H9 (cell line): ENCODE measurements at regions not wholly inside any gene's neighbourhood (a gene's known extent, or its start where the extent isn't known, plus 50 kb on each side); places are given as distances from the start of the nearest gene placed in this dataset.

ENCODE experiments used
- DNase-seq: peaks from one replicate; pipeline ENCODE4 v3.0.0-alpha.2; 2017
- H2AFZ ChIP-seq: one replicate; pipeline ENCODE4 v1.6.1; 2013; ENCODE audit warnings: mild to moderate bottlenecking, low read length, control low read depth, moderate library complexity
- H2AK5ac ChIP-seq: 2 replicates; pipeline ENCODE4 v1.6.1; 2013; ENCODE audit warnings: low read length, control low read depth, mixed read lengths; ENCODE audit not compliant: insufficient read length
- H2BK120ac ChIP-seq: one replicate; pipeline ENCODE4 v1.6.1; 2013; ENCODE audit warnings: low read depth, mild to moderate bottlenecking, low read length, control low read depth, inconsistent platforms; ENCODE audit not compliant: poor library complexity, severe bottlenecking
- H2BK12ac ChIP-seq: 2 replicates; pipeline ENCODE4 v1.6.1; 2013; ENCODE audit warnings: low read length, control low read depth, mixed read lengths, low read depth; ENCODE audit not compliant: insufficient read length
- H2BK15ac ChIP-seq: 2 replicates; pipeline ENCODE4 v1.6.1; 2013; ENCODE audit warnings: low read depth, low read length, control low read depth
- H2BK20ac ChIP-seq: one replicate; pipeline ENCODE4 v1.6.1; 2013; ENCODE audit warnings: low read depth, mild to moderate bottlenecking, low read length, control low read depth, inconsistent platforms; ENCODE audit not compliant: poor library complexity, severe bottlenecking
- H2BK5ac ChIP-seq: 2 replicates; pipeline ENCODE4 v1.6.1; 2013; ENCODE audit warnings: low read length, control low read depth, mixed read lengths; ENCODE audit not compliant: insufficient read length
- H3K14ac ChIP-seq: 2 replicates; pipeline ENCODE4 v1.6.1; 2013; ENCODE audit warnings: low read length, control low read depth; ENCODE audit not compliant: insufficient read depth
- H3K18ac ChIP-seq: 2 replicates; pipeline ENCODE4 v1.6.1; 2013; ENCODE audit warnings: low read depth, mild to moderate bottlenecking, mixed read lengths, low read length, control low read depth; ENCODE audit not compliant: insufficient read length
- H3K23ac ChIP-seq: 2 replicates; pipeline ENCODE4 v1.6.1; 2013; ENCODE audit warnings: low read length, control low read depth, mixed read lengths, low read depth; ENCODE audit not compliant: insufficient read length
- H3K23me2 ChIP-seq: 2 replicates; pipeline ENCODE4 v1.6.1; 2013; ENCODE audit warnings: low read depth, mild to moderate bottlenecking, mixed read lengths, low read length, control low read depth; ENCODE audit not compliant: insufficient read length, poor library complexity, severe bottlenecking
- H3K27ac ChIP-seq: 2 replicates; pipeline ENCODE4 v1.5.1; 2013; ENCODE audit warnings: low read length, control low read depth, mixed read lengths, low read depth; ENCODE audit not compliant: insufficient read length
- H3K27me3 ChIP-seq: 2 replicates; pipeline ENCODE4 v1.6.1; 2013; ENCODE audit warnings: low read length, control low read depth, inconsistent platforms; ENCODE audit not compliant: insufficient read depth
- H3K4ac ChIP-seq: 2 replicates; pipeline ENCODE4 v1.6.1; 2013; ENCODE audit warnings: low read depth, mild to moderate bottlenecking, control low read depth, inconsistent platforms, low read length, moderate library complexity
- H3K4me1 ChIP-seq: 2 replicates; pipeline ENCODE4 v1.6.1; 2013; ENCODE audit warnings: low read length, control low read depth, inconsistent platforms; ENCODE audit not compliant: insufficient read depth
- H3K4me2 ChIP-seq: 2 replicates; pipeline ENCODE4 v1.6.1; 2013; ENCODE audit warnings: low read length, control low read depth, mixed read lengths; ENCODE audit not compliant: insufficient read length, insufficient read depth
- H3K56ac ChIP-seq: 2 replicates; pipeline ENCODE4 v1.6.1; 2013; ENCODE audit warnings: low read depth, mild to moderate bottlenecking, mixed read lengths, low read length, control low read depth; ENCODE audit not compliant: insufficient read length
- H3K79me1 ChIP-seq: 2 replicates; pipeline ENCODE4 v1.6.1; 2013; ENCODE audit warnings: low read depth, mild to moderate bottlenecking, moderate library complexity, low read length, control low read depth, inconsistent platforms; ENCODE audit not compliant: insufficient read depth, poor library complexity, severe bottlenecking
- H3K79me2 ChIP-seq: 2 replicates; pipeline ENCODE4 v1.6.1; 2013; ENCODE audit warnings: low read length, control low read depth, inconsistent platforms; ENCODE audit not compliant: insufficient read depth
- H3K9ac ChIP-seq: 2 replicates; pipeline ENCODE4 v1.6.1; 2013; ENCODE audit warnings: low read length, control low read depth, mixed read lengths; ENCODE audit not compliant: insufficient read length; ENCODE audit errors: extremely low read depth
- H3K9me3 ChIP-seq: one replicate; pipeline ENCODE4 v1.6.1; 2013; ENCODE audit warnings: low read depth, low read length, inconsistent platforms; ENCODE audit not compliant: control insufficient read depth
- H3T11ph ChIP-seq: one replicate; pipeline ENCODE4 v1.6.1; 2013; ENCODE audit warnings: mild to moderate bottlenecking, low read length, control low read depth, inconsistent platforms
- H4K20me1 ChIP-seq: one replicate; pipeline ENCODE4 v1.6.1; 2013; ENCODE audit not compliant: control insufficient read depth, insufficient read length, insufficient read depth
- H4K5ac ChIP-seq: 2 replicates; pipeline ENCODE4 v1.6.1; 2013; ENCODE audit warnings: low read depth, mild to moderate bottlenecking, mixed read lengths, low read length, control low read depth; ENCODE audit not compliant: insufficient read length
- H4K8ac ChIP-seq: replicated peaks from 2 replicates; pipeline ENCODE4 v1.6.1; 2013; ENCODE audit warnings: low read length, control low read depth, mixed read lengths, low read depth; ENCODE audit not compliant: insufficient read length
- H4K91ac ChIP-seq: 2 replicates; pipeline ENCODE4 v1.6.1; 2013; ENCODE audit warnings: low read depth, mild to moderate bottlenecking, moderate library complexity, mixed read lengths, low read length, control low read depth; ENCODE audit not compliant: insufficient read length
- H3K27ac Mint-ChIP-seq, 3 experiments: 2 replicates in 2 of 3; 3 replicates in 1 of 3; pipeline ENCODE4 v1.8.0; 2020 to 2021; ENCODE audit warnings: mixed read lengths in 3 of 3, mild to moderate bottlenecking in 1 of 3, moderate library complexity in 1 of 3
- H3K27me3 Mint-ChIP-seq: 2 replicates; pipeline ENCODE4 v1.8.0; 2021; ENCODE audit warnings: low read depth, mild to moderate bottlenecking, moderate library complexity, mixed read lengths
- H3K36me3 Mint-ChIP-seq, 3 experiments: 2 replicates in 2 of 3; 3 replicates in 1 of 3; pipeline ENCODE4 v1.8.0; 2020 to 2021; ENCODE audit warnings: low read depth in 3 of 3, mixed read lengths in 3 of 3; ENCODE audit not compliant: insufficient read depth in 1 of 3
- H3K4me1 Mint-ChIP-seq, 2 experiments: 2 replicates each; pipeline ENCODE4 v1.8.0; 2020; ENCODE audit warnings: mixed read lengths in 2 of 2
- H3K4me3 Mint-ChIP-seq, 2 experiments: 2 replicates in 1 of 2; 3 replicates in 1 of 2; pipeline ENCODE4 v1.8.0; 2020 to 2021; ENCODE audit warnings: mild to moderate bottlenecking in 2 of 2, mixed read lengths in 2 of 2, moderate library complexity in 1 of 2
- H3K9me3 Mint-ChIP-seq, 2 experiments: 2 replicates in 1 of 2; 3 replicates in 1 of 2; pipeline ENCODE4 v1.8.0; 2020; ENCODE audit warnings: mild to moderate bottlenecking in 2 of 2, mixed read lengths in 2 of 2, moderate library complexity in 1 of 2
- CTCF ChIP-seq: fragments of 200-600 bp; sonication (generic); conservative IDR thresholded peaks from 3 replicates; pipeline ENCODE4 v1.8.0; 2021; ENCODE audit warnings: antibody characterized with exemption, mild to moderate bottlenecking
- WGBS: extraction: QIAGEN DNeasy Blood & Tissue Kit; methylation state at CpG from one replicate; pipeline ENCODE4 v1.1.7; 2013; ENCODE audit warnings: missing lambda C conversion rate, low lambda C conversion rate, mixed read lengths; ENCODE audit not compliant: insufficient read length; ENCODE audit errors: extremely low coverage; 5-methylcytosine and 5-hydroxymethylcytosine counted together

GRCh38 chr4:141348125-141348524, 127.4 kb downstream of the ZNF330 start:
- H4K8ac ChIP-seq, result no peak overlapping the region
- H3K23ac ChIP-seq, result no peak overlapping the region
- H3K27me3 Mint-ChIP-seq, result no peaks in the 10 kb centered on the region
- no CpG with 5 or more reads among the region's 2 CpGs for WGBS
- no peak overlapping the region for H3K14ac ChIP-seq
- no peak overlapping the region for H2BK5ac ChIP-seq
- no peak overlapping the region for H3K56ac ChIP-seq
- no peak overlapping the region for H2BK12ac ChIP-seq
- H3K9ac ChIP-seq, result no peak overlapping the region
- H2BK120ac ChIP-seq, result no peak overlapping the region
- H3K36me3 Mint-ChIP-seq, result no peaks in the 10 kb centered on the region
- no peaks in the 10 kb centered on the region for H4K20me1 ChIP-seq
- H3K79me2 ChIP-seq, result no peaks in the 10 kb centered on the region
- TF ChIP-seq CTCF, result no peak
- H2AFZ ChIP-seq, result no peak overlapping the region
- H3K4me3 Mint-ChIP-seq, result no peak overlapping the region
- no peak overlapping the region for H3K18ac ChIP-seq
- H3K4ac ChIP-seq, result no peak overlapping the region
- no peak overlapping the region for H2AK5ac ChIP-seq
- H3K9me3 Mint-ChIP-seq, result no peaks in the 10 kb centered on the region; a peak in 1 of 5 replicates
- H3K4me2 ChIP-seq, result no peak overlapping the region
- H4K91ac ChIP-seq, result no peak overlapping the region
- H2BK15ac ChIP-seq, result no peak overlapping the region
- H2BK20ac ChIP-seq, result no peak overlapping the region
- H4K5ac ChIP-seq, result no peak overlapping the region
- H3T11ph ChIP-seq, result no peak overlapping the region
- H3K27me3 ChIP-seq, result no peaks in the 10 kb centered on the region
- H3K4me1 ChIP-seq, result no peaks in the 10 kb centered on the region; the same call in 1 of the 2 replicates
- no peak overlapping the region for H3K27ac ChIP-seq
- H3K79me1 ChIP-seq, result no peaks in the 10 kb centered on the region
- no peaks in the 10 kb centered on the region for H3K23me2 ChIP-seq
- DNase-seq, result no peak
- H3K27ac Mint-ChIP-seq, result no peak overlapping the region
- H3K4me1 Mint-ChIP-seq, result peaks cover 6 to 7% of the 10 kb centered on the region in 2 experiments
- H3K9me3 ChIP-seq, result no peaks in the 10 kb centered on the region
